Esophagus muscularis mucosa (tissue), 4 donors: ENCODE measurements at regions not wholly inside any gene's neighbourhood (a gene's known extent, or its start where the extent isn't known, plus 50 kb on each side); places are given as distances from the start of the nearest gene placed in this dataset.

Source experiments
- DNase-seq: peaks from one replicate; pipeline ENCODE4 v3.0.0-alpha.2; 2017; ENCODE audit errors: extremely low spot score
- H3K27ac ChIP-seq, 4 donors: fragments of 200-600 bp; sonication (generic); replicated peaks in 1 of 4; 1 replicate in 3 of 4; 2 replicates in 1 of 4; pipeline ENCODE4 v1.5.1; 2016 to 2019; ENCODE audit warnings: mild to moderate bottlenecking in 1 of 4
- H3K27me3 ChIP-seq, 4 donors: fragments of 200-600 bp; sonication (generic); one replicate each; pipeline versions ENCODE4 v1.5.1 to v1.6.0; 2016 to 2019
- H3K36me3 ChIP-seq, 4 donors: fragments of 200-600 bp; sonication (generic); one replicate each; pipeline ENCODE4 v1.5.1; 2016 to 2019
- H3K4me1 ChIP-seq, 4 donors: fragments of 200-600 bp; sonication (generic); one replicate each; pipeline ENCODE4 v1.5.1; 2016 to 2019
- H3K4me3 ChIP-seq, 4 donors: fragments of 200-600 bp; sonication (generic); 1 replicate in 2 of 4; 2 replicates in 2 of 4; pipeline ENCODE4 v1.5.1; 2016 to 2019; ENCODE audit warnings: mild to moderate bottlenecking in 4 of 4, moderate library complexity in 1 of 4
- H3K9me3 ChIP-seq, 4 donors: fragments of 200-600 bp; sonication (generic); 1 replicate in 3 of 4; 2 replicates in 1 of 4; pipeline ENCODE4 v1.5.1; 2016 to 2019
- EP300 ChIP-seq: sonication (generic); formaldehyde crosslinking; IDR thresholded peaks from one replicate; pipeline ENCODE4 v1.6.1; 2017; ENCODE audit warnings: antibody characterized with exemption
- POLR2A ChIP-seq: fragments of 450-650 bp; IDR thresholded peaks from one replicate; pipeline ENCODE4 v1.6.1; 2017; ENCODE audit warnings: antibody characterized with exemption, moderate library complexity, mild to moderate bottlenecking, low read depth
- POLR2AphosphoS5 ChIP-seq, 2 donors: sonication (generic); formaldehyde crosslinking; IDR thresholded peaks; one replicate each; pipeline ENCODE4 v1.6.1; 2017; ENCODE audit warnings: antibody characterized with exemption in 2 of 2
- WGBS: methylation state at CpG from one replicate; pipeline ENCODE4 v1.1.5; 2018; 5-methylcytosine and 5-hydroxymethylcytosine counted together
- intact Hi-C: fragments of 100-400 bp; cut with DNase I; formaldehyde crosslinking; loops from one replicate; pipeline ENCODE4 v1.15.1; 2023
- TF ChIP-seq, protein P1 (sequence below), 3 experiments: fragments of 200-600 bp in 2 of 3; fragments of 450-650 bp in 1 of 3; sonication (generic) in 2 of 3; IDR thresholded peaks; one replicate each; pipeline ENCODE4 v1.5.1; 2017 to 2019; ENCODE audit warnings: antibody characterized with exemption in 3 of 3, mild to moderate bottlenecking in 2 of 3, moderate library complexity in 1 of 3

DNA sequence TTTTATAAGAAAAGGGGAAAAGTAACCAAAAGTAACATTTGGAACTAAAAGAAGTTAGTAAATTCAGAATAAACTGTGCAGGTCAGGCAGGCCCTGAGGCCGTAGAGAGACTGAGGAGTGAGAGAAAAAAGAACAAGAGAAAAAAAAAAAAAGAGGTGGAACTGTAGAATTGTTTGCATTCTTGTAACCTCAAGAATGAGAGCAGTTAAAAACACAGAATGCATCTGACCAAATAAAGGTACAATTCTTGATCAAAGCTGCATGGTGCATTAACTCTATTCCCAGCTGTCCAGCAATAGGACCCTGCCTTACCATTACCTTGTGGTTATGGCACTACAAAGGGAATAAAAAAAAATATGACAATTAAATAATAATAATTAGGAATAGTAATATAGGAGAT lies 170.1 kb upstream of the SEMA3A start:
- Histone ChIP-seq H3K27ac (no peak overlapping the region), H3K4me3 (no peak overlapping the region), H3K27me3 (no peaks in the 10 kb centered on the region), H3K9me3 (no peaks in the 10 kb centered on the region), H3K4me1 (peaks cover 0 to 18% (median 5%) of the 10 kb centered on the region in 4 donors), H3K36me3 (no peaks in the 10 kb centered on the region)
- DNase-seq: no peak
- 49% methylated on average over 1 of the region's 1 CpG for WGBS
- TF ChIP-seq, protein P1, sequence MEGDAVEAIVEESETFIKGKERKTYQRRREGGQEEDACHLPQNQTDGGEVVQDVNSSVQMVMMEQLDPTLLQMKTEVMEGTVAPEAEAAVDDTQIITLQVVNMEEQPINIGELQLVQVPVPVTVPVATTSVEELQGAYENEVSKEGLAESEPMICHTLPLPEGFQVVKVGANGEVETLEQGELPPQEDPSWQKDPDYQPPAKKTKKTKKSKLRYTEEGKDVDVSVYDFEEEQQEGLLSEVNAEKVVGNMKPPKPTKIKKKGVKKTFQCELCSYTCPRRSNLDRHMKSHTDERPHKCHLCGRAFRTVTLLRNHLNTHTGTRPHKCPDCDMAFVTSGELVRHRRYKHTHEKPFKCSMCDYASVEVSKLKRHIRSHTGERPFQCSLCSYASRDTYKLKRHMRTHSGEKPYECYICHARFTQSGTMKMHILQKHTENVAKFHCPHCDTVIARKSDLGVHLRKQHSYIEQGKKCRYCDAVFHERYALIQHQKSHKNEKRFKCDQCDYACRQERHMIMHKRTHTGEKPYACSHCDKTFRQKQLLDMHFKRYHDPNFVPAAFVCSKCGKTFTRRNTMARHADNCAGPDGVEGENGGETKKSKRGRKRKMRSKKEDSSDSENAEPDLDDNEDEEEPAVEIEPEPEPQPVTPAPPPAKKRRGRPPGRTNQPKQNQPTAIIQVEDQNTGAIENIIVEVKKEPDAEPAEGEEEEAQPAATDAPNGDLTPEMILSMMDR (IDR thresholded peaks at IDR 0.05): no peak
- TF ChIP-seq POLR2AphosphoS5 (IDR thresholded peaks at IDR 0.05) (no peak), EP300 (no peak), POLR2A (no peak)
- intact Hi-C loops: no loop called here

DNA sequence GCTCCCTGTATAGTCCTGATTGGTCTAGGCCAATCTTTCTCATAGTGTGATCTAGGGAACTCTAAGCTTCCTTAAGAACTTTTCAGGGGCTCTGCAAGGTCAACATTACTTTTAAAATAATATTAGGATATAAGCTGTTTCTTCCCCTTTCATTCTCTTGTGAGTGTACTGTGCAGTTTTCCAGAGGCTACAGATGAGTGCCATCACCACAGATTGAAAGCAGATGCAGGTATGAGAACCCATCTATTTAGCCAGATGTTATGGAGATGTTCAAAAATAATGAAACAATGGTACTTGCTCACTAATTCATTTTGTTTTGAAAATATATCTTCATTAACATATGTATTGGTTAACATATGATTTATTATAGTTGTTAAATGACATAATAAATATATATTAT lies 169.2 kb upstream of the SEMA3A start:
- TF ChIP-seq EP300 (no peak), POLR2AphosphoS5 (IDR thresholded peaks at IDR 0.05) (no peak), POLR2A (no peak)
- TF ChIP-seq, protein P1 (IDR thresholded peaks at IDR 0.05): no peak
- intact Hi-C loops: no loop called here
- H3K27ac ChIP-seq: no peak overlapping the region
- no peaks in the 10 kb centered on the region for H3K36me3 ChIP-seq
- no peak overlapping the region for H3K4me3 ChIP-seq
- no peak for DNase-seq
- no peaks in the 10 kb centered on the region for H3K27me3 ChIP-seq
- H3K4me1 ChIP-seq: peaks cover 0 to 18% (median 5%) of the 10 kb centered on the region in 4 donors
- no peaks in the 10 kb centered on the region for H3K9me3 ChIP-seq

DNA sequence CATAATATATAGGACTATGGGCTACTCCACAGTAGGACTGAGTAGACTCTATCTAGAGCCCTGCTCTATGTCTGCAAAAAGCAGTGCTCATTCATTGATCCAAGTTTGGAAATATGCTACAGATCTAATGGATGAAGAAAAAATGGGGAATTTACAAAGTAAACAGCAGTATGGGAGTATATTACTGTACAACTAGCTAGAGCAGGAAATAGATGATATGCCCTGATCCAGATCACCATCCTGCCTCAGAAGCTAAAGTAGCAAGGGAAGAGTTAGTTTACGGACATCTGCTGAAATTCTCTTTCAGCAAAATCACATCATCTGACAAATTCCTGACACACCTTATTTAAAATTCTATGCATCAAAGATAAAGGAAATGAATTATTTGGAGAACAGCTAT lies 168.2 kb upstream of the SEMA3A start:
- no peak for DNase-seq
- 84% methylated on average over 1 of the region's 1 CpG for WGBS
- Histone ChIP-seq H3K27ac (no peak overlapping the region), H3K27me3 (no peaks in the 10 kb centered on the region), H3K9me3 (no peaks in the 10 kb centered on the region), H3K4me1 (peaks cover 0 to 18% (median 5%) of the 10 kb centered on the region in 4 donors), H3K4me3 (no peak overlapping the region), H3K36me3 (no peaks in the 10 kb centered on the region)
- TF ChIP-seq, protein P1 (IDR thresholded peaks at IDR 0.05): no peak
- TF ChIP-seq POLR2A (no peak), POLR2AphosphoS5 (IDR thresholded peaks at IDR 0.05) (no peak), EP300 (no peak)
- intact Hi-C loops: no loop called here

DNA sequence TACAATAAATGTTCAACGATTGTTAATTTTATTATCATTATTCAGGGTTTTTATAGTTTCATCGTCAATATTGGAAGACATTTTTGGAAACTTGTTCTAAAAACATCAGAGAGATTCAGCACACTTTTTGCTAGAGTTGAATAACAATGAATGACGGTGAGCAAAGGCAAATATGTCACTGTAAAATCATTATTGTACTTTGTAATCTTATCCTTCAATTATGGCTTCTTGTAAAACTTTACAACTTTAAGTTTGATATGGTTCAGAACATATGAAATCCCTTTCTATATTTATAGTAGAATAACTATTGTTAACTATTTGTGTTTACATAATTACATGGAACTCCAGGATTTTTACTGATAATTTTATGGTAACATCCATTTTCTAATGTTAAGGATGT lies 167.8 kb upstream of the SEMA3A start:
- Histone ChIP-seq H3K27me3 (no peaks in the 10 kb centered on the region), H3K36me3 (no peaks in the 10 kb centered on the region), H3K4me1 (peaks cover 0 to 18% (median 5%) of the 10 kb centered on the region in 4 donors), H3K27ac (no peak overlapping the region), H3K9me3 (no peaks in the 10 kb centered on the region), H3K4me3 (no peak overlapping the region)
- TF ChIP-seq POLR2AphosphoS5 (IDR thresholded peaks at IDR 0.05) (no peak), POLR2A (no peak)
- TF ChIP-seq, protein P1 (IDR thresholded peaks at IDR 0.05): no peak
- 93% methylated on average over 3 of the region's 3 CpGs for WGBS
- no peak for DNase-seq
- intact Hi-C loops: no loop called here

DNA sequence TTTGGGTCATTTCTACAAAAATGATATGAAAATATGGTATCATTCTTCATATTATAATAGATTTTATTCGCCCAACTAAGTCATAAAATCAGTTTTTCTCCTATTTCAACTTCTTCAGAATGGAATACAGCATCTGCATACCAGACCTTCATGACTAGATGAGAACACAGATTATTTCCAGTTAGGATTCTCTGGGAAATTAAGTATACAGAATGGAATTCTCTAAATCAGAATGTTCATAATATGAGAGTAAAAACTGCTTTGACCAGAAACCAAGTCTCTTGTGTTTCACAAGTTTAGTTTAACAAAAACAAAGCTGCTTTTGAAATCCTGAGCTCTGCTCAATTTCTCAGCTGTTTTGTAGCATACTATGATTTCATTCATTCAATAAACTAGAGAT lies 160.3 kb upstream of the SEMA3A start:
- Histone ChIP-seq H3K27me3 (no peaks in the 10 kb centered on the region), H3K27ac (no peak overlapping the region), H3K4me1 (no peaks in the 10 kb centered on the region), H3K9me3 (no peaks in the 10 kb centered on the region), H3K36me3 (no peaks in the 10 kb centered on the region), H3K4me3 (no peak overlapping the region)
- intact Hi-C loops: no loop called here
- TF ChIP-seq POLR2AphosphoS5 (IDR thresholded peaks at IDR 0.05): no peak
- no peak for TF ChIP-seq POLR2A
- TF ChIP-seq EP300: no peak
- DNase-seq: no peak
- WGBS: 86% methylated on average over 1 of the region's 1 CpG
